ENCODE measurements at regions not wholly inside any gene's neighbourhood (a gene's known extent, or its start where the extent isn't known, plus 50 kb on each side); places are given as distances from the start of the nearest gene placed in this dataset.

GRCh38 chr4:32597354-32597753, 1877.2 kb downstream of the PCDH7 start:
- DNase-seq (ENCODE audit: extremely low read depth, low read depth), result no peak
- no peak overlapping the region for H3K4me3 ChIP-seq (replicated peaks; ENCODE audit: low read depth, low read length)
- no peak for TF ChIP-seq CTCF (IDR thresholded peaks at IDR 0.05; ENCODE audit: low read depth, low read length, missing control alignments)

GRCh38 chr4:32601848-32602247, 1881.7 kb downstream of the PCDH7 start:
- no peak overlapping the region for H3K4me3 ChIP-seq (replicated peaks; ENCODE audit: low read depth, low read length)
- no peak for DNase-seq (ENCODE audit: extremely low read depth, low read depth)
- TF ChIP-seq CTCF (IDR thresholded peaks at IDR 0.05; ENCODE audit: low read depth, low read length, missing control alignments), result no peak

- no peak overlapping the region for H3K4me3 ChIP-seq (replicated peaks; ENCODE audit: low read depth, low read length)
- TF ChIP-seq CTCF (IDR thresholded peaks at IDR 0.05; ENCODE audit: low read depth, low read length, missing control alignments), result no peak
- no peak for DNase-seq (ENCODE audit: extremely low read depth, low read depth)
Observed at GRCh38 chr4:32607978-32608377, 1887.8 kb downstream of the PCDH7 start.

- no peak for DNase-seq (ENCODE audit: extremely low read depth, low read depth)
Observed at GRCh38 chr4:32624943-32625603, 1904.9 kb downstream of the PCDH7 start.

GRCh38 chr4:32625687-32626337, 1905.6 kb downstream of the PCDH7 start:
- TF ChIP-seq CTCF (IDR thresholded peaks at IDR 0.05; ENCODE audit: low read depth, low read length, missing control alignments), result no peak
- no peak for DNase-seq (ENCODE audit: extremely low read depth, low read depth)
- no peak overlapping the region for H3K4me3 ChIP-seq (replicated peaks; ENCODE audit: low read depth, low read length)

More at GRCh38 chr4:32624943-32625603, 1904.9 kb downstream of the PCDH7 start:
- H3K4me3 ChIP-seq (replicated peaks; ENCODE audit: low read depth, low read length), result no peak overlapping the region
- no peak for TF ChIP-seq CTCF (IDR thresholded peaks at IDR 0.05; ENCODE audit: low read depth, low read length, missing control alignments)

GRCh38 chr4:32631831-32632230, 1911.7 kb downstream of the PCDH7 start:
- DNase-seq (ENCODE audit: extremely low read depth, low read depth), result no peak
- no peak overlapping the region for H3K4me3 ChIP-seq (replicated peaks; ENCODE audit: low read depth, low read length)
- no peak for TF ChIP-seq CTCF (IDR thresholded peaks at IDR 0.05; ENCODE audit: low read depth, low read length, missing control alignments)

Measured in HFF-Myc (cell line).